Colon (tissue), 2 donors: ENCODE measurements at regions not wholly inside any gene's neighbourhood (a gene's known extent, or its start where the extent isn't known, plus 50 kb on each side); places are given as distances from the start of the nearest gene placed in this dataset.
"Not testable (repeated sequence)": the region's sequence is repeated elsewhere in the genome, so short reads cannot be mapped to it uniquely, and the experiment has no call there.

Experiments
- FAIRE-seq: peaks from 2 replicates; lab custom pipeline; 2012; peaks lifted over from hg19 to GRCh38; lab: Jason Lieb, UNC
- donor health status: control.
- donor health status: control.

DNA sequence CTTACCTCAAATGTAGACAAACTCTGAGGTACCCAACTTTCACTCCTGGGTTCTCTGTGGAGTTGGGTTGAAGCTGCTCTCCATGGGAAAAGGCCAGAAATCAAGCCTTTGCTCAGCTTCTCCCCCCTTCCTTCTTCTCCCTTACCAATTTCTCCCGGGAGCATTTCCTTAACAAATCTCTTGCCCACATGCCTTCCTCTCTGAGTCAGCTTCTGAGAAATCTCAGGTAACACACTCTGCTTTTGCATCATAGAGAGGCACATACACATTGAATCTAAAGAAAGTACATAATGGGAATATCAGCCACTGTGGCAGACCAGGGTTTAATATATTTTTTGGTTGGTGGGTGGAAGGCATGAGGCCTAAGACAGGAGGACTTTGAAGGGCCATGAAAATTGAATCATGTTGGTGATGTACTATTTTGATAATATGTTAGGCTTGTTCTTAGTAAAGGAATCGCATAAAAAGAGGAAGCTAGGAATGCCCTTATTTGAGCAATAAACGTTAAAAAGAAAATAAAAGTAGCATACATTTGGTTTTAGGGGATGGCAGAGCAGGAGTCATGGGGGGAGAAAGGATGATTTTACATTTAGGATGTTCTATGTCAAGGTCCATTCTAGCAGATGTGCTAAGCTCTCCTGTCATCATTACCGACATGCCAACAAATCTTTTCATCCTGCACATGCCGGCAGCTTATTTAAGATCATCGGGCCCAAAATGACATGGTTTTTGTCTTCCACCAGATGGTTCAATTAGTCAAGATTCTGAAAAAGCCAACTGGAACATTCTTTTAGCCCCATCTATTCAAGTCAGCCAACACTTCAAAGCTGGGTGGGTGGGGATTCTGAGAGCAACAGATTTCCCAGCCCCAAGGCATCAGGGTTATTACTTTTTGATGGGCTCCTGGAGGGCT is 199.5 kb upstream of the CLINT1 start:
- no peak for FAIRE-seq

DNA sequence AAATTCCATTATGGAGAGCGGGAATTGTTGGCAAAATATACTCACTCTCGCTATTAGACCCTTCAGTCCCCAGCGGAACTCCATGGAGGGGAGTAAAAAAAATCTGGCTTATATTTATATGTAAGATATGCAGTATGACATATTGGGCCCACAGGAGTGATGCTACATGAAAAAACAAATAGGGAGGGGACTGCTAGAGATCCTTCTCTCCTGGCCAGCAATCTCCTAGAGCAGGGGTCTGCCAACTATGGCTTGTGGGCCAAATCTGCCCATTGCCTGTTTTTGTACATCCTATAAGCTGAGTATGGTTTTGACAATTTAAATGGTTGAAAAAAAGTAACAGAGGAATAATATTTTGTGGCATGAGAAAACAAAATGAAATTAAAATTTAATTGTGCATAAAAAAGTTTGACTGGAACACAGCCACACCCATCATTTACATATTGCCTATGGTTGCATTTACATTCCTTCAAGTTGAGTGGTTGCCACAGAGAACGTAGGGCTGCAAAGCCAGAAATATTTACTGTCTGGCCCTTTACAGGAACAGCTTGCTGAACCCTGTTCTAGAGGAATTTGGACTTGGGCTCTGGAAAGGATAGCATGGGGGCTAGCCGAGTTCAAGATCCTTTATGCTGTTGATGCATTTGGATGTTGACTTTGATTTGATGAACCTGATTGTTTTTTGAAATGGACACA is 197.3 kb upstream of the CLINT1 start:
- no peak for FAIRE-seq

DNA sequence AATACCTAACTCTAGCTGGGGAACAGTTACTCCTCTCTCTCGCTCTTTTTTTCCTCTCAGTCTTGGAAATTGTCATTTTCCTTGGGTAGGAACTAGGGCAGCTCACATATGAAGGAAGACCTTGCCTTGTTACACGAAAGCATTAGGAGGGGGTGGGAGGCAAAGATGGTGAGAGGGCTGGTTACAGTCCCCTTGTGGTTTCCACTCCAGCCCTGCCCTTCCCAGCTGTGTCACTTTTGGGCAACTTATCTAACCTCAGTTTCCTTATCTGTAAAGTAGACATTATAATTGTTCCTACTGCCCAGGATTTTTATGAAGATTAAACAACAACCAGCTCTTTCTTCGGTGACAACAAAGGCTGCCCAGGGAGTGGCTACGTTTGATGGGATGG is 196.2 kb upstream of the CLINT1 start:
- no peak for FAIRE-seq

- FAIRE-seq, result no peak
Measured at GRCh38 chr5:158054223-158055110, 195.5 kb upstream of the CLINT1 start.

DNA sequence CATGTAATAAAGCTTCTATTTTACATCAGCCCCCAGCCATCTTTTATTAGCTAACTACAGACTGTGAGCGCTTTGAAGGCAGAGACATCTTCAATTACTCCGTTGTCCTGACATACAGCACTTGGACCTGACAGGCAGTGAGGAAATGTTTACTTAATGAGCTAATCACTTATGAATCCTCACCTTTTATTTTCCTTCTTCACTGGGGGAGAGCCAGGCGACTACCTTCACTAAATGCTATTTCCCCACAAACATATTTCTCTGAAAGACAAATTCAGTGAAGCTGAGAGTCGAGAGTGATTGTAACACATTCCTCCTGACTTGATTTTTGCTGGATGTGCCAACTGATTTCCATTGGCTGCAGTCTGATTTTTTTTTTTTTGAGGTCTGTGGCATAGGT is 192.1 kb upstream of the CLINT1 start:
- FAIRE-seq, result no peak

DNA sequence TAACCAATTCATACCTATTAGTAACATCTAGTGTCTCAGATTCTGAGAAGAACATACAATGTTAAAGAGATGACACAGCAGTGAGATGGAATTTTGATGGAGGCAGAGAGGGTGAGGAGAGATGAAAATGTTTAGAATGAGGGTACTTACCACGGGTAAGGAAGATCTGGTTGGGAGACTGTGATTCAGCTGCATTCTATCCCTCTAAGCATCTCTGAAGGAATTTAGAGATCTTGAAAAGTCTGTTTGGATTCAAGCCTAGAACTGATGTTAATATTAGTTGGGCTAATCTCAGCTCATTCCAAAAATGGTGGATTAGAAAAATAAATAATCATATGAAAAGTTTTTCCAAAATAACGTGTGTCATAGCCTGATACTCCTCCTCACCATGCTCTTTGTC is 191.5 kb upstream of the CLINT1 start:
- FAIRE-seq, result no peak

- FAIRE-seq, result no peak
Measured at GRCh38 chr5:158049459-158049858, 190.5 kb upstream of the CLINT1 start.

DNA sequence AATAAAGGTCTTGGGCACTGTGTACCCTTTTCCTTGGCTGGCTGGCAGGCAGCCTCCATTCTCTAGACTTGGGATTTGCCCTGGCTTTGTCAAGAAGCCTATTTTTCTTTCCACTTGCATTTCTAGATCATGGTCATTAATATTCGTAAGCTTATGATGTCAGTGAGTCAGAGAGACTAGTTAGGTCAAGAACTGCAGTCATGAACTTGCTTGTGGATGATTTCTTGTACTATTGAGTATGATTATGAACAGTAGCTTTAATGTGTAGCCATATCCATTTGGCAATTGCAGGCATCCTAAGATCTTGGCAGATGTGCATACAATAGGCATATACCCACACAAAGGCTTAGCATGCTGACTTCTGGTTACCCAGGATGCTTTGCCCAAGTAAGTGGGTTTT is 186.8 kb upstream of the CLINT1 start:
- no peak for FAIRE-seq

DNA sequence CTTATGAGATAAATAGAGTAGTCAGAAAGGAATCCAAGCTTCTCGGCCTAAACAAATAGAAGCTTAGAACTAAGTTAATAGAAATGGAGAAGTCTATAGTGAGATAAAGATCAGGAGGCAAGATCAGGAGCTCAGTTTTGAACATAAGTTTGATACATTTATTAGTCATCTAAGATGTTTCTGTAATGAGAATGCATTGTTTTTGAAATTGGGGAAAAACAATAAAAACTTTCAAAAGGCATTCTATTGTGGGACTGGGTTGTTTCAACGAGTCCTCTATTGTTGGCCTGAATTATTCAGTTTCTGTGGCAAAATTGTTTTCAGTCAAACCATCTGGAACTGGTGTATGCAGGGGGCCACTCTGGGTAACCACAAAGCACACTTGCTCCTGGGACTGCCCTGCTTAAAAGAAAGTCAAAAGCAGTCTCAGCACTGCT is 181.0 kb upstream of the CLINT1 start:
- FAIRE-seq, result no peak

- FAIRE-seq, result no peak
Measured at GRCh38 chr5:158039441-158039840, 180.5 kb upstream of the CLINT1 start.

- FAIRE-seq, result not testable (repeated sequence)
Measured at GRCh38 chr5:158036983-158037595, 178.1 kb upstream of the CLINT1 start.

DNA sequence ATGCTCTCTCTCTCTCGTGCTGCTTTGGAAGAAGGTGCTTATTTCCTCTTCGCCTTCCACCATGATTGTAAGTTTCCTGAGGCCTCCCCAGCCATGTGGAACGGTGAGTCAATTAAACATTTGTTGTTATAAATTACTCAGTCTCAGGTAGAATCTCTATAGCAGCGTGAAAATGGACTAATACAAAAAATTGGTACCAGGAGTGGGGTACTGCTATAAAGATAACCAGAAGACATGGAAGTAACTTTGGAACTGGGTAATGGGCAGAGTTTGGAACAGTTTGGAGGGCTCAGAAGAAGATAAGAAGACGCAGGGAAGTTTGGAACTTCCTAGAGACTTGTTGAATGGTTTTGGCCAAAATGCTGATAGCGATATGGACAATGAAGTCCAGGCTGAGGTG is 175.6 kb upstream of the CLINT1 start:
- FAIRE-seq, result not testable (repeated sequence)

DNA sequence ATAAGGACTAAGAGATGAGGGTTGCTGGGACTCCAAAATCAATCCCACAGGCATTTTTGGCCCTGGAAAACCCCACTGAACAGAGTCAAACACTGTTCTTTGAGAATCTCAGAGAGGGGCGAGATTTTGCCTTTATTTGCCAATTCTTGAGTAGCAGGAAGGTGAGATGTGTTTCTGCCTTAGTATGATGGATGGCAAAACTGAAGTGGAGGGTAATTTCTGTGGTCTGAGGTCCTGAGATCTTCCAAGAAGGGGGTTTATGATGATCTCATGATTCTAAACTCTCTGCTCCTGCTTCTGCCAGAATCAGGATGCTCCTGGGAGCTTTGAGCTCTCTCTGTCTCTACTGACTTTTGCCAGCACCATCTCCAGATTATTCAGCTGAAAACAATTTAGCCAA is 174.8 kb upstream of the CLINT1 start:
- no peak for FAIRE-seq

DNA sequence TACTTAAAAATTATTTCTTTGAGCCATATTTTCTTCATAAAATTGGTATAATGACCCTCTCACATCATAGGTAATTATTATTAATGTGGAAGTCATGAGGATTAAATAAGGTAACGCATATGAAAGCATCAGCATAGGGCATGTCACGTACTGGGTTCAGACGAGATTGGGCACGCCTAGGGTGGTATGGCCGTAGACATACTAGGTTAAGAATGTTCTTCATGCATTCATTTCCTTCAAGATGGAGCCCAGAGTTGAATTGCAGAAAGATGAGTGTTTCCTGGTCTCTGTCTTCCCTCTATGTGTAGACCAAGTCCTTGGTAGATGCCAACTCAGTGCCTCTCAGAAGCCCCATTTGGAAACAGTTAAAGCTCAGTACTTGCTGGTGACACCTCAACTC is 174.1 kb upstream of the CLINT1 start:
- no peak for FAIRE-seq

GRCh38 chr5:158032246-158032645 is 173.3 kb upstream of the CLINT1 start:
- no peak for FAIRE-seq

DNA sequence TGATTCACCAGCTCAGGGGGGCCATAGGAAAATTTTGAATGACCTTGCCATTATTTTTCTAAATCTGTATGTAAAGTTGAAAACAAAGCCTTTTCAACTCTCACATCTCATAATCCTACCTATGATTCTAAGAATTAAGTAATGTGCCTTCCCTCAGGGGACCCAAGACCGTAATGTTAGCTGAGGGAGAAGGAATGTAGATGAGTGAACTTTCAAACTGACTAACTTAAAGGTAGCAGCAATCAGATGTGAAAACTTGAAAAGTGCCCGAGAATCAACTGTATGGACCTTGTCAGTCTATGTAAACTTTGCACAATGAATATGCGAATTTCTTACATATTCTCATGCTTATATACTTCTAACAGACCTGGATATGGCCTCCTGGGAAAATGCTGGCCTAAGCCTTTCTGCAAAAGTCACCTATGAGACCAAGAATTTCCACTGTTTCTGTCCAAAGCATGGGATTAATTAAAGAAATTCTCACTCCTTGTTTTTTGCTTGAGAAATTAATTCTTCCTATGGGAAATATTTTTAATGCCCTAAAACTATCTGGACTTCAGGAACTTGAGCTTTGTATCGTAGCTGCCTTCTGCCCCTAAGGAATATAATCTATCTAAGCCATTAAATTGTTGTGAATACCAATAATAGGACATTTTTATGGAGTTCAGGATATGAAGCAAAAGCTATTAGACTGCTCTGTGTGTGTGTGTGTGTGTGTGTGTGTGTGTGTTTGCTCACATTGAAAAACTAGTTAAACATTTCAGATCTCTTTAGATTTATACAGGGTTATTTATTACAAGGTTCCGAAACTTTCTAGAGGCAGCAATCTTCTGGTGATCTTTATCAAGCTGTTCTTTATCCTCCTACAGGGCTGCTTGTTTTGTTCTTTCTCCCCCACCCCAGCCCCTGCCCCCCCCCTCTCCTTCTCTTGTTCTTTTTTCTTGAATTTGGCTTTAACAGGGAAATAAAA is 169.1 kb upstream of the CLINT1 start:
- FAIRE-seq, result no peak

- FAIRE-seq, result no peak
Measured at GRCh38 chr5:158026304-158027031, 167.5 kb upstream of the CLINT1 start.

GRCh38 chr5:158023266-158023665 is 164.3 kb upstream of the CLINT1 start:
- no peak for FAIRE-seq

GRCh38 chr5:158022837-158023236 is 163.9 kb upstream of the CLINT1 start:
- no peak for FAIRE-seq

- FAIRE-seq, result no peak
Measured at GRCh38 chr5:158022393-158022792, 163.4 kb upstream of the CLINT1 start.
